ENCODE measurements at regions not wholly inside any gene's neighbourhood (a gene's known extent, or its start where the extent isn't known, plus 50 kb on each side); places are given as distances from the start of the nearest gene placed in this dataset.

- DNase-seq (ENCODE audit: low spot score): no peak
Observed at GRCh38 chr4:181548873-181549575, 694.2 kb upstream of the TENM3 start.

GRCh38 chr4:181549576-181550188, 693.5 kb upstream of the TENM3 start:
- no peak for DNase-seq (ENCODE audit: low spot score)

GRCh38 chr4:181550381-181550780, 692.8 kb upstream of the TENM3 start:
- DNase-seq (ENCODE audit: low spot score): no peak

- DNase-seq (ENCODE audit: low spot score): no peak
Observed at GRCh38 chr4:181559637-181560036, 683.6 kb upstream of the TENM3 start.

- DNase-seq (ENCODE audit: low spot score): no peak
Observed at GRCh38 chr4:181562399-181562798, 680.8 kb upstream of the TENM3 start.

GRCh38 chr4:181564625-181565024, 678.6 kb upstream of the TENM3 start:
- no peak for DNase-seq (ENCODE audit: low spot score)

GRCh38 chr4:181566490-181566889, 676.7 kb upstream of the TENM3 start:
- no peak for DNase-seq (ENCODE audit: low spot score)

GRCh38 chr4:181569553-181569952, 673.6 kb upstream of the TENM3 start:
- DNase-seq (ENCODE audit: low spot score): peak; percentile 6

- DNase-seq (ENCODE audit: low spot score): no peak
Observed at GRCh38 chr4:181578911-181579310, 664.3 kb upstream of the TENM3 start.

- DNase-seq (ENCODE audit: low spot score): no peak
Observed at GRCh38 chr4:181579486-181579885, 663.7 kb upstream of the TENM3 start.

- no peak for DNase-seq (ENCODE audit: low spot score)
Observed at GRCh38 chr4:181581983-181582382, 661.2 kb upstream of the TENM3 start.

GRCh38 chr4:181582595-181582994, 660.6 kb upstream of the TENM3 start:
- DNase-seq (ENCODE audit: low spot score): no peak

GRCh38 chr4:181588733-181589302, 654.4 kb upstream of the TENM3 start:
- DNase-seq (ENCODE audit: low spot score): no peak

GRCh38 chr4:181592221-181592745, 650.9 kb upstream of the TENM3 start:
- DNase-seq (ENCODE audit: low spot score): no peak

GRCh38 chr4:181593703-181594102, 649.5 kb upstream of the TENM3 start:
- DNase-seq (ENCODE audit: low spot score): no peak

GRCh38 chr4:181594188-181594587, 649.0 kb upstream of the TENM3 start:
- DNase-seq (ENCODE audit: low spot score): no peak

GRCh38 chr4:181595716-181596115, 647.5 kb upstream of the TENM3 start:
- no peak for DNase-seq (ENCODE audit: low spot score)

GRCh38 chr4:181597766-181598165, 645.4 kb upstream of the TENM3 start:
- no peak for DNase-seq (ENCODE audit: low spot score)

- no peak for DNase-seq (ENCODE audit: low spot score)
Observed at GRCh38 chr4:181599134-181599533, 644.1 kb upstream of the TENM3 start.

GRCh38 chr4:181601103-181601502, 642.1 kb upstream of the TENM3 start:
- DNase-seq (ENCODE audit: low spot score): no peak

- no peak for DNase-seq (ENCODE audit: low spot score)
Observed at GRCh38 chr4:181604546-181604945, 638.7 kb upstream of the TENM3 start.

GRCh38 chr4:181606300-181606699, 636.9 kb upstream of the TENM3 start:
- DNase-seq (ENCODE audit: low spot score): no peak

- DNase-seq (ENCODE audit: low spot score): no peak
Observed at GRCh38 chr4:181608181-181608580, 635.0 kb upstream of the TENM3 start.
